ENCODE measurements at regions not wholly inside any gene's neighbourhood (a gene's known extent, or its start where the extent isn't known, plus 50 kb on each side); places are given as distances from the start of the nearest gene placed in this dataset.

GRCh38 chr2:173720306-173720705 lies 244.9 kb downstream of the SP3 start:
- no peak for TF ChIP-seq CTCF (IDR thresholded peaks at IDR 0.05; ENCODE audit: low read depth, low read length, poor library complexity, severe bottlenecking)
- no peak for TF ChIP-seq EZH2phosphoT487 (IDR thresholded peaks at IDR 0.05; ENCODE audit: borderline replicate concordance, low read length)
